Stimulated activated CD8-positive, alpha-beta memory T cell treated with anti-CD3 and anti-CD28 coated beads, Interleukin-7, amount 100 ng/mL, for 48 hours (primary cell): ENCODE measurements at regions not wholly inside any gene's neighbourhood (a gene's known extent, or its start where the extent isn't known, plus 50 kb on each side); places are given as distances from the start of the nearest gene placed in this dataset.
"Not testable (repeated sequence)": the region's sequence is repeated elsewhere in the genome, so short reads cannot be mapped to it uniquely, and the experiment has no call there.

Experiments
- DNase-seq, 2 donors: peaks; one replicate each; pipeline ENCODE4 v3.0.0-alpha.2; 2020; ENCODE audit warnings: low read depth in 1 of 2; ENCODE audit errors: extremely low read depth in 1 of 2

- no peak for DNase-seq
These were observed 339.9 kb downstream of the SFMBT2 start for GRCh38 chr10:7070950-7071349.

- no peak for DNase-seq
These were observed 341.1 kb downstream of the SFMBT2 start for GRCh38 chr10:7069706-7070105.

DNA sequence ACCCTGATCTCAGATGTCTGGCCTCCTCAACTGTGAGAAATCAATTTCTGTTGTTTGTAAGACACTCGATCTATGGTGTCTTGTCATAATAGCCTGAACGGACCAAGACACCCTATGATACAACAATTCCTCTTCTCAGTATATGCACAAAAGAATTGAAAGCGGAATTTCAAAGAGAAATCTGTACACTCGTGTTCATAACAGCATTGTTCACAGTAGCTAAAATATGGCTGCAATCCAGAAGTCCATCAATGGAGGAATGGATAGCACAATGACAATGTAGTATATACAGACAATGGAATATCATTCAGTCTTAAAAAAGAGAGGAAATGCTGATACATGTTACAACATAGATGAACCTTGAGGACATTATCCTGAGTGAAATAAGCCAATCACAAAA, 354.6 kb downstream of the SFMBT2 start:
- DNase-seq = no peak

- DNase-seq = no peak
These were observed 355.9 kb downstream of the SFMBT2 start for GRCh38 chr10:7054915-7055314.

- DNase-seq = no peak
These were observed 357.6 kb downstream of the SFMBT2 start for GRCh38 chr10:7053195-7053594.

- DNase-seq = not testable (repeated sequence)
These were observed 360.8 kb downstream of the SFMBT2 start for GRCh38 chr10:7050024-7050423.

DNA sequence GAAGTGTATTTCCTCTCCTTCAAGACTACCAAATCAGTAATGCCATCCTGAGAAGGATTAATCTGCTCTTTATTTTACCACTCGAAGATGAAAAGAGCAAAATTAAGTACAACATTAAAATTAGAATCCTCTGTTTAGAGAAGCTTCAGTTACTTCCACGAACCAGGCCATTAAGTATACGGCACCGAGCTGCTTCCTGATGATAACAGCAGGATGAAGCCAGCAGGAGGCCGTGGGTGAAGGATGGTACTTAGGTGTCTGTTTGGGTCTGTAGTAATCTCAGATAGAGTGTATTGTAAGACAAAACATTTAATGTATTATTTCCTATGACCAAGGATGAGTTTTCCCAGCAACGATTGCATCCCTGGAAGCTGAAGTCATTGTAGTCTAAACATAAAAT, 362.8 kb downstream of the SFMBT2 start:
- DNase-seq = no peak

GRCh38 chr10:7046615-7047014, 364.2 kb downstream of the SFMBT2 start:
- no peak for DNase-seq

- DNase-seq = no peak
These were observed 364.8 kb downstream of the SFMBT2 start for GRCh38 chr10:7045891-7046599.

DNA sequence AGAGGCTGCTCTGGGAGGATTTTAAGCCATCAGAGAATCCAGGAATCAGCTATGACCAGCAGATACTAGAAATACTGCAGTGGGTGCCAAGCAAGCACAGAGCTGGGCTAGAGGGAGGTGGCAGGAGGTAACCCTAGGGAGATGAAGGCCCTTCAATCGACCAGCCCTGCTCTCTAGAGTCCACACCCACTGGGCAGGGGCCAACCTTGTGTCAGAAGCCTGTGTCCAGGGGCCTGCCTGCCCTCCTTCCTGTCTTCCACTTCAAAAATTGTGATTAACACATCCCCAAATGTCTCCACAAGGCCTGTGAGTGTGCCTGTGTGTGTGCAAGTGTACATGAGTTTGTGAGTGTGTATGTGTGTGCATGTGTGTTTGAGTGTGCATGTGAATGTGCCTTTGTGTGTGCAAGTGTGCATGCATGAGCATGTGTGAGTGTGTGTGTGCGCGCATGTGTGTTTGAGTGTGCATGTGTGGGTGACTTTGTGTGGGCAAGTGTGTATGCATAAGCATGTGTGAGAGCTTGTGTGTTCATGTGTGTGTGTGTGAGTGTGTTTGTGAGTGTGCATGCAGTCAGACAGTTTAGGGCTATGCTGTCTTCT, 367.7 kb downstream of the SFMBT2 start:
- no peak for DNase-seq

GRCh38 chr10:7042419-7043054, 368.3 kb downstream of the SFMBT2 start:
- DNase-seq = no peak

- no peak for DNase-seq
These were observed 368.8 kb downstream of the SFMBT2 start for GRCh38 chr10:7042000-7042399.

- no peak for DNase-seq
These were observed 370.2 kb downstream of the SFMBT2 start for GRCh38 chr10:7040681-7041080.

DNA sequence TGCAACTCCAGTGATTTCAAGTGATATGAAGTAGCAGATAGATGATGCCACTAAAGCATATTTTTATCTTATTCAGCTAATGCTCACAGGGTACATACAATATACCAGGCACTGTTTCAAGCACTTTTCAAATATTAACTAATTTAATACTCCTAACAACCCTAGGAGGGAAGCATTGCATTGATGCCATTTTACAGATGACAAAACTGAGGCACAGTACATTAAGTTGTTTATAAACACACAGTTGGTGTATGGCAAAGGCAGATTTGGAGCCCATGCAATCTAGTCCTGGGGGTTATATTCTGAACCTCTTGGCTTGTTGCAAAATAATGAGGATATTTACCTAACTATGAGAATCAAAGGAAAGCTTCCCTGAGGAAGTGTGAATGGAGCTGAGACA, 371.0 kb downstream of the SFMBT2 start:
- no peak for DNase-seq

DNA sequence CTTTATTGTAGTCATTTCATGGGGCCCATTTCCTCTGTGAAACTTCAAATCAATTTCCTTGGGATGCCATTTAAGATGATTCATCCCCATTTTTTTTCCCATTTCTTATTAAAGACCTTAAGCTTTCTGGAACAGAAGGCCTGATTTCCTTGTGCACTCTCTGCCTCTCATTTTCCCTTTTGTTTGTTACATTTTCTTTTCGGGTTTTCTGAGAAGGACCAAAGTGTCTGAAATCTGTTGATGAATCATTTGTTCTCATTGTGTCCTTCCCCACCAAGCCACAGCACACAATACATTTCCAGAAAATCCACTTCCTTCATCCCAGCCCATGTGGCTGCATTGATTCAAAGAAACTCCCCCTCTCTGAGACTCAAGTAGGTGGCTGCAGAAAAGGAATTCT, 372.4 kb downstream of the SFMBT2 start:
- no peak for DNase-seq

- not testable (repeated sequence) for DNase-seq
These were observed 373.4 kb downstream of the SFMBT2 start for GRCh38 chr10:7037434-7037833.

GRCh38 chr10:7036951-7037350, 373.9 kb downstream of the SFMBT2 start:
- no peak for DNase-seq

GRCh38 chr10:7035126-7035761, 375.6 kb downstream of the SFMBT2 start:
- DNase-seq = peak in 1 of 2 donors; percentile 17

- DNase-seq = no peak
These were observed 377.8 kb downstream of the SFMBT2 start for GRCh38 chr10:7033031-7033430.

GRCh38 chr10:7030134-7030855, 380.5 kb downstream of the SFMBT2 start:
- DNase-seq = no peak

- DNase-seq = no peak
These were observed 381.2 kb downstream of the SFMBT2 start for GRCh38 chr10:7029672-7030071.
